MV-4-11 (cell line): ENCODE measurements at regions not wholly inside any gene's neighbourhood (a gene's known extent, or its start where the extent isn't known, plus 50 kb on each side); places are given as distances from the start of the nearest gene placed in this dataset.
A peak's percentile ranks its signal among the peaks of the same experiment; 100 is the strongest.
"Not testable (repeated sequence)": the region's sequence is repeated elsewhere in the genome, so short reads cannot be mapped to it uniquely, and the experiment has no call there.

Experiments
- DNase-seq: peaks from one replicate; lab custom pipeline; 2025; lab: John Stamatoyannopoulos, UW

- DNase-seq = no peak
These were observed 363.3 kb downstream of the TYW1 start for GRCh38 chr7:67359900-67360299.

DNA sequence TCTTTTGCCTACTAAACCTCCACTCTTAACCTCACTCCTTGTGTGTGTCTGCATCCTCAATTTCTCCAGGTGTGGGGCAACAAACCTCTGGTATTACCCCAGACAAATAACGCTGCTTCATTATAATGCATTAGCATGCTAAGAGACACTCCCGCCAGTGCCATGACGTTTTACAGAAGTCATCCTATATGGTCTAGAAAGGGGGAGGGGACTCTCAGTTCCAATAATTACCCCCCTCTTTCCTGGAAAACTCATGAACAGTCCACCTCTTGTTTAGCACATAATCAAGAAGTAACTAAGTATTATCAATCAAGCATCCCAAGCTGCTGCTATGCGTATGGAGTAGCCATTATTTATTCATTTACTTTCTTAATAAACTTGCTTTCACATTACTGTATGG, 364.5 kb downstream of the TYW1 start:
- no peak for DNase-seq

- no peak for DNase-seq
These were observed 367.9 kb downstream of the TYW1 start for GRCh38 chr7:67364441-67365017.

- peak; percentile 49 for DNase-seq
These were observed 375.0 kb downstream of the TYW1 start for GRCh38 chr7:67371429-67372305.

GRCh38 chr7:67373389-67373788, 376.8 kb downstream of the TYW1 start:
- not testable (repeated sequence) for DNase-seq

DNA sequence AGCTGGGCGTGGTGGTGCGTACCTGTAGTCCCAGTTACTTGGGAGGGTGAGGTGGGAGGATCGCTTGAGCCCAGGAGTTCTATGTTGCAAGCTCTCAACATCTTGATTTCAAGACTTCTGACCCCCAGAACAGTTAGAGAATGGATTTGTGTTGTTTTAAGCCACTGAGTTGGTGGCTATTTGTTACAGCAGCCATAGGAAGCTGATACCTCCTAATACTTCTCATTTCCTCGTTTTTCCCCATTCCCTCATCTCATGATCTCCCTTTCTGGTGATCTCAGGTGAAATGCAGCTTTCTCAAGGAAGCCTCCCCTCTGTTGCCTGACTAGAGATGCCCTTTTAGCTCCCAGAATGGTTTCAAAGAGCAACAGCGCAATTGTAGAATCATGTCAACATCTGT, 378.8 kb downstream of the TYW1 start:
- no peak for DNase-seq

GRCh38 chr7:67377939-67378862, 381.6 kb downstream of the TYW1 start:
- peak; percentile 49 for DNase-seq

DNA sequence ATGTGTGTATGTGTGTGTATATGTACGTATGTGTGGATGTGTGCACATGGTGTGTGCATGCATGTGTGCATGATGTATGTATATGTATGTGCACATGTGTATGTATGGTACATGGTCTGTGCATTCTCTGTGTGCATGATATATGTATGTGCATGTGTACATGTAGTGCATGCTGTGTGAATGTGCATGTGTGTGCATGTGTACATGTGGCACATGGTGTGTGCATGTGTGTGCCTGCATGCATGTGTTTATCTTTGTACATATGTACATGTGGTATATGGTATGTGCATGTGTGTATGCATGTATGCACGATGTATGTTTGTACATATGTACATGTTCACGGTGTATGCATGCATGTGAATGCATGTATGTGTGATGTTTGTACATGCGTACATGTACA, 383.7 kb downstream of the TYW1 start:
- DNase-seq = no peak

- no peak for DNase-seq
These were observed 384.2 kb downstream of the TYW1 start for GRCh38 chr7:67380858-67381257.

DNA sequence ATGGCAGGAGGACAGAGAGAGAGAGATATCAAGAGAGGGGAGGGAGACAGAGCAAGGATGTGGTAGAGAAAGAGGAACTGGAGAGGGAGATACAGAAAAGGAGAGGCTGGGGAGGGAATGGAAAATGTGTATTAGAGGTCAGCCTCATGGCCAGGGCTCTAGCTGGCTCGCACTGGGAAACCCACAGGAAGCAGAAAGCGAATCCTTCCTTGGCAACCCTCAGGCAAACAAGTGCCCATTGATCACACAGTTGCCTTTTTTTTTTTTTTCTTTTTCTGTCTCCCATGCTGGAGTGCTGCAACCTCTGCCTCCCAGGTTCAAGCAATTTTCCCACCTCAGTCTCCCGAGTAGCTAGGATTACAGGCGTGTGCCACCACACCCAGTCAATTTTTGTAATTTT, 391.2 kb downstream of the TYW1 start:
- peak; percentile 55 for DNase-seq

DNA sequence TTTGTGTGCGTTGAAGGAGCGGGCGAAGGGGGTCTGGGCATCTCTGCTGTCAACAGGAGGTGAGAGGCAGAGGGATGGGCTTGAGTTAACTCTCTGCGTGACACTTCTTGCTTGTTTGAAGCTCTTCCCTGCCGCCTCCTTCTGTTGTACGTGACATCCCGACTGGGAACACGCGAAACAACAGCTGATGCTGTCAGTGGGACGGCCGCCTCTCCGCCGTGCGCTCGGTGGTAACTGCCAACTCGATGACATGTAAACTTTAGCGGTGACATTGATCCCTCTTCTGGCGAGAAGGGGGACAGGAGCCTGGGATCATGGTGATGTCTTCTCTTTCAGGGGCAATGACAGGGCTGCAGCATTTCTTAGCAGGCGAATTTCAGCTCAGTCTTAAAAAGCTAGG, 394.5 kb downstream of the TYW1 start:
- DNase-seq = no peak

GRCh38 chr7:67392596-67393438, 396.2 kb downstream of the TYW1 start:
- no peak for DNase-seq

DNA sequence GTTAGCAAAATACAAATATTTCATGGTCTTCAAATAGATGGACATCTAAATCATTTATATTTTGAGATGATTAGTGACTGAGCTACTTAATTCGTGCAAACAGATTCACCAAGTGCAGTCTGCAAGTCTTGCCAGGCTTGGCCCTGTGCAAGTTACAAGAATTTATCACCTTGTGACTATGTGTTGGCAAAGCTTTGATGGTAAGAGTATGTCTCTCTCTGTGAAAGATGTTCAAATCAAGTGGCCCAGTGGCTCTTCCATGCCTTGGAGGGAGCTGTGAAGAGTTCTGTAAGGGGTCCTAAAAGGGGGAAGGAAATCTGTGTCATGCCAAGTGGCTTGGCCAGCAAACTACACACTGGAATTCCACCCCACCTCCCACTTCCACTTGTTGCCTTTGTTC, 397.3 kb downstream of the TYW1 start:
- DNase-seq = no peak

DNA sequence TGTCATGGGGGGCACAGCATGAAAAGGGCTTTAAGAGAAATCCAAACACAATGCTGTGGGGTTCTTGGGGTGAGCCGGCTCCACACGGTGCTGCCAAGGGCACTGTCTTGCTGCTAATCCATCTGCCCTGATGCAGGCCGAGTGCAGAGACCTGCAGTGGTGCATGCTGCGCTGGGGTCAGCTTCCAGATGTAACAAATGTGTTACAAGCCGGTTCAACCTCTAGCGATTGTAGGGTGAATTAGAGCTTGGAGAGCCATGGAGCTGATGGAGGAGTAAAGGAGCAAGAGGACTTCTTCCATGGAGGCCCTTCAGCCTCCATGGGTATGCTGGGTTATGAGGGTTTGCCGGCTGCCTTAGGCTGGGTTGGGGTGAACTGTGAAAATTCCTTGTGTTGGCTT, 402.3 kb downstream of the TYW1 start:
- no peak for DNase-seq

- DNase-seq = no peak
These were observed 404.9 kb downstream of the TYW1 start for GRCh38 chr7:67401492-67401891.

GRCh38 chr7:67402280-67402679, 405.6 kb downstream of the TYW1 start:
- DNase-seq = no peak

DNA sequence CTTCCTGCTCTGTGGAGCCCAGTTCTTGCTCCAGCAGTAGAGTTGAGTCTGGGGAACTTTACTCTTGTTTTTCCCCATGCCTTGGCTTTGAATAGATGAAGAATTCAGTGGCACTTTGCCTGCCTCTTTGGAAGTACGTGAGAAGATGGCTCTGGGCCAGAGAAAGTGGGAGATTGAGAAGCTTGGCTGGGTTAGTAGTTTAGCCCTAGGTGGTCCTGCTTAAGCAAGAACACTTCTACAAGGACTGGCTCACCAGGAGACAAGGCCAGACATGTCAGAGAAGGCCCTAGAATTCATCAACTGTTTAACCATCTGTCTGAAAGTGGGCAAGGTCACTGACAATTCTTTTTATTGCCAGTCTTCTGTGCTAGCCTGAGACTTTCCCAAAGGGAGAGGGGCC, 410.3 kb downstream of the TYW1 start:
- DNase-seq = no peak

GRCh38 chr7:67407392-67408071, 410.9 kb downstream of the TYW1 start:
- no peak for DNase-seq

GRCh38 chr7:67408109-67408508, 411.5 kb downstream of the TYW1 start:
- no peak for DNase-seq

GRCh38 chr7:67413670-67414069, 417.0 kb downstream of the TYW1 start:
- DNase-seq = no peak

- no peak for DNase-seq
These were observed 418.2 kb downstream of the TYW1 start for GRCh38 chr7:67414858-67415257.
